GM19351 (cell line): ENCODE measurements at regions not wholly inside any gene's neighbourhood (a gene's known extent, or its start where the extent isn't known, plus 50 kb on each side); places are given as distances from the start of the nearest gene placed in this dataset.
"Not testable (repeated sequence)": the region's sequence is repeated elsewhere in the genome, so short reads cannot be mapped to it uniquely, and the experiment has no call there.

Experiments
- ATAC-seq: cut with Tn5 transposase; IDR thresholded peaks from one replicate; pipeline ENCODE4 v1.9.1; 2021; ENCODE audit warnings: mild to moderate bottlenecking, moderate library complexity; ENCODE audit not compliant: unreplicated experiment

- no peak for ATAC-seq
Measured at GRCh38 chr4:158122501-158122900, 50.3 kb downstream of the GASK1B start.

DNA sequence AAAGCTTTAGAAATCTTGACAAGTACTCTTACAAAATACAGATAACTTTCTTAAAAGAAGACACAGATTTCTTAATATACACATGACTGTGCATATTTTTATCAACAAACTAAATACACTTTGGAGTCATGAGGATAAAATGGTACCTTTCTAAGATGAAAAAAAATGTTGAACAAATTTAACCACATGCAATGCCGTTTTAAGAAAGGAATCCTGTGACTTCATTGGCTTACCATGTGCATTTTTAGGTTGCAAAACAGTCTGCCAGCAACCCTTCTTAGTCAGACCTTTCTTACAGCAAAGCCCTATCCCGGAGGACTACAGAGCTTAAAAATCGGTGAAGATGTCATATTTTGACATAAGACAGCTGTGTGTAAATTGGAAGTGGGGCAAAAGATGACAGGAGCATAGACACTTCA is 51.7 kb downstream of the GASK1B start:
- ATAC-seq, result no peak

GRCh38 chr4:158120645-158121151 is 52.1 kb downstream of the GASK1B start:
- not testable (repeated sequence) for ATAC-seq

GRCh38 chr4:158112611-158113010 is 60.2 kb downstream of the GASK1B start:
- no peak for ATAC-seq

DNA sequence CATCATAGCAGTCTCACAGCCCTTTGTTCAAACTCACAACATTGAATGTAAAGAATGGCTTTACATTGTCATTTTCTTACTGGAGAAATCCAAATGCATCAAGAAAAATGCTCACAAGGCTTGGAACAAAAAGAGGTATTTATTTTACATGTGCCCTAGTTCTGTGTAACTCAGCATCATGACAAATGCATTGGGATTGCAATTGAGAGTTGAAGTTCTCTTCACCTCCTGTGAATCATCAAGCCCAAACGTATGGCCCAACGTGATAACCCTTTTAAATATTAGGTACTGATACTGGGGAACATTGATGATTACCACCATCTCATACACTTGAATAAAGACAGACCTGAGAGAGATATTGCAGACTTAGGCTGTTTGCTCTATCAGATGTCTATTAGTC is 61.6 kb downstream of the GASK1B start:
- no peak for ATAC-seq

GRCh38 chr4:158102904-158103303 is 69.9 kb downstream of the GASK1B start:
- no peak for ATAC-seq

GRCh38 chr4:158099686-158100085 is 73.1 kb downstream of the GASK1B start:
- no peak for ATAC-seq

GRCh38 chr4:158098802-158099201 is 74.0 kb downstream of the GASK1B start:
- no peak for ATAC-seq

DNA sequence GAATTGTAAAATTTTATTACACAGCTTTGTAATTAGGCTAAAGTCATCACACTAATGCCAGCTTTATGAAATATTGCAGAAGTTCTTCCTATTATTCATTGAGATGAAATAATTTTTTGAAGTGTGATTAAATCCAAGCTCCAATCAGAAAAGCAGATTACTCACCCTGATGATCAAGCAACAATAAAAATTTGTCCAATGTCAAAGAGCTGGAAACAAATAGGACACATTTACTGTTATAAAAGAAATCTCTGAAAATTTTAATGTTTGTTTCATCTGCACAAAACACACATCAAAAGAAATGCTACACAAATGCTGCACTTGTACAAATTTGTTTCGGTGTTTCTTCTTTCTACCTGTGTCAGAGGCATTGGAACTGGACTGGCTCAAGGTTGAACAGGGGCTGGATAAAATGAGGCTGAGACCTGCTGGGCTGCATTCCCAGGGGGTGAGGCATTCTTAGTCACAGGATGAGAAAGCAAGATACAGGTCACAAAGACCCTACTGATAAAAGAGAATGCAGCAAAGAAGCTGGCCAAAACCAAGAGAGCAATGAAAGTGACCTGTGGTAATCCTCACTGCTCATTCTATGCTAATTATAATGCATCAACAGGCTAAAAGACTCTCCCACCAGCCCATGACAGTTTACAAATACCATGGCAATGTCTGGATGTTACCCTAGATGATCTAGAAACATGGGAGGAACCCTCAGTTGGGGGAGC is 78.3 kb downstream of the GASK1B start:
- ATAC-seq, result no peak

- no peak for ATAC-seq
Measured at GRCh38 chr4:158090323-158090722, 82.5 kb downstream of the GASK1B start.

DNA sequence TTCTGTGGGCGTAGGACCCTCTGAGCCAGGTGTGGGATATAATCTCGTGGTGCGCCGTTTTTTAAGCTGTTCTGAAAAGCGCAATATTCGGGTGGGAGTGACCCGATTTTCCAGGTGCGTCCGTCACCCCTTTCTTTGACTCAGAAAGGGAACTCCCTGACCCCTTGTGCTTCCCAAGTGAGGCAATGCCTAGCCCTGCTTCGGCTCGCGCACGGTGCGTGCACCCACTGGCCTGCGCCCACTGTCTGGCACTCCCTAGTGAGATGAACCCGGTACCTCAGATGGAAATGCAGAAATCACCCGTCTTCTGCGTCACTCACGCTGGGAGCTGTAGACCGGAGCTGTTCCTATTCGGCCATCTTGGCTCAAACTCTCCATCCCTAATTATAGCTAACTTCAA is 82.9 kb downstream of the GASK1B start:
- not testable (repeated sequence) for ATAC-seq

DNA sequence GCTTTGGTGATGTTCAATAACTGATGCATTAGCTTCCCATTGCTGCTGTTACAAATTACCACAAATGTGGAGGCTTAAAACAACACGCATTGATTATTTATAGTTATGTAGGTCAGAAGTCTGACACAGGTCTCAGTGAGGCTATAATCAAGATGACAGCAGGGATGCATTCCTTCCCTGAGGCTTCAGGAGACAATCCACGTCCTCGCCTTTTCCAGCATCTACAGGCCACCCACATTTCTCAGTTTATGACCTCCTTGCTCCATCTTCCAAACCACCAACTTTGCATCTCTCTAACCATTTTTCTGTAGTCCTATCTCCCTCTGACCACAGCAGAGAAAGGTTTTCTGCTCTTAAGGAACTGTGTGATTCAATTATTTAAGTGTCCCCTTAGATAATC is 92.5 kb downstream of the GASK1B start:
- no peak for ATAC-seq

- ATAC-seq, result no peak
Measured at GRCh38 chr4:158079661-158080060, 93.2 kb downstream of the GASK1B start.

- ATAC-seq, result no peak
Measured at GRCh38 chr4:158077835-158078234, 95.0 kb downstream of the GASK1B start.

DNA sequence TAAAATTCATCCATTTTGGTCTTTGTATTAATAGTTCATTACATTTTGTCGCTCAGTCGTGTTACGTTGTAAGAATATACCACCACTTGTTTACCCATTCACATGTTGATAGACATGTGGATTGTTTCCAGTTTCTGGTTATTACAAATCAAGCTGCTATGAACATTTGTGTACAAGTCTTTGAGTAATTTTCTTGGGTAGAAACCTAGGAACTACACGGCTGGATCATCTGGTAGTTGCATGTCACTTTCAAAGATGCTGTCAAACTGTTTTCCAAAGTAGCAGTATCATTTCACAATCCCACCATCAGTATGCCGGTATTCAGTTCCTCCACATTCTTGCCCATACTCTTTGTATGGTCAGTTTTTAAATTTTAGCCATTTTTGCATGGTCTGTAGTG is 98.0 kb downstream of the GASK1B start:
- ATAC-seq, result no peak

DNA sequence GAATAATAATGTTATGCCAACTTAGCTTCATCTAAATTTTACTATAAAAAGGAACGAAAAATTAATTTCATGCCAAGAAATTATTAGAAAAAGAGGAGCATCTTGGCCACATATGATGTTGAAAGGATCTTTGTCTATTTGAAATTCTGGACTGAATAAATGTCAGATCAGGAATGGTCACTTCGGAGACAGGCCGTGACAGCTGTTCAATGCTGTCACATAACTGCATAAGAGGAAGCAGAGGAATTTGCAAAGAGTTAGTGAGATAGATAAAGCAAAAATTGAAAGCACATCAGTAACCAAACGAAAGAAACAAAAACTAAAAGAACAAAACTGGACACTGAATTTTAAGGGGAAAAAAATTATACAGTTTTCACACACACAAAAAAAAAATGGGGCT is 100.9 kb downstream of the GASK1B start:
- no peak for ATAC-seq

DNA sequence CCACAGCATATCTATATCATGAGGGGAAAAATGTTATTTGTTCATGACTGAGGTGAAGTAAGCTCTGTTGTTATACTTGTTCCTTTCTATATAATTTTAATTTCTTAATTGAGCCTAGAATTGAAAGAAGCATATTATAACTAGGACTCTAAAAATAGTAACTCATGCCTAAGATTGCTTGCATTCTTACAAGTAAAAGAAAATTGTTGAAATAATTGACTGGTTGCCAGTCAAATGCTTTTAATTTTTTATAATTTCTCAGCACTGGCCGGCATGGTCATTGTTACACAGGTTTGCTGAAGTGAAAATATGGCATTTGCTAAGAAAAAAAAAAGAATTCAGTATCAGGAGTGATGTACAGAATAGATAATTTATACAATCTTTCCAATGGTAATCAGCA is 104.8 kb downstream of the GASK1B start:
- ATAC-seq, result no peak

DNA sequence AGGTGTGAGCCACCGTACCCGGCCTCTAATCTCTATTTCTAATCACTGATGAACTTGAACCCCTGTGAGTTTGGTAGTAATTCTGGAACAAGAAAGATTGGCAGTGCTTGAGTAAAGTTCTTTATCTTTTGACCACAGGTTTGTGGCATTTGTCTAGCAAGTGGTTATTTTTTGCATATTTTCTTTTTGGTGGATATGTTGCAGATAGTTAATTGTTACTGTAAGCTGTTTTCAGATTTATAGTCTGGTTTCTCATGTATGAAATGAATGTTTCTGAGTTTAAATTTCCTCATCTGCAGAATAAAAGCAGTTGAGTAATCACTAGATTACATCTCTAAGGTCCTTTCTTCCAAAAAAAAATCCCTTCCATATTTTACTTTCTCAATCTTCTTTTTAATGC is 105.2 kb downstream of the GASK1B start:
- no peak for ATAC-seq

- no peak for ATAC-seq
Measured at GRCh38 chr4:158065603-158066002, 107.2 kb downstream of the GASK1B start.

DNA sequence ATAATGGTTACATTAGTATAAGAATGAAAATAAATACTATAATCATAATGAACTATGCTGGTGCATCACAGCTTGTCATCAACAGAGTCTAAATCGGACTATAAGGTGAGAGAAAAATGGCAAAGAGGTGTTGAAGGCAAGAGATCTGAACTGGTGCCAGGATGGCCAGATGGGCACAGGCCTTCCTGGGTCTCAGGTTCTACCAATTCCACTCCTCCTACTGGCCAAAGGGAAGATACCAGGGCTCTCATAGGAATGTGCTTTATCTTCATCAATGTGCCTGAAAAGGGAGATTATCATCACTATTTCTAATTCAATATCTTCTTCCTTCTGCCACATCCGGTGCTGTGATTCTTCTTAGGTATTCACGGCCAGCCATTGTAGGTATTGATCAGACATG is 107.6 kb downstream of the GASK1B start:
- no peak for ATAC-seq

DNA sequence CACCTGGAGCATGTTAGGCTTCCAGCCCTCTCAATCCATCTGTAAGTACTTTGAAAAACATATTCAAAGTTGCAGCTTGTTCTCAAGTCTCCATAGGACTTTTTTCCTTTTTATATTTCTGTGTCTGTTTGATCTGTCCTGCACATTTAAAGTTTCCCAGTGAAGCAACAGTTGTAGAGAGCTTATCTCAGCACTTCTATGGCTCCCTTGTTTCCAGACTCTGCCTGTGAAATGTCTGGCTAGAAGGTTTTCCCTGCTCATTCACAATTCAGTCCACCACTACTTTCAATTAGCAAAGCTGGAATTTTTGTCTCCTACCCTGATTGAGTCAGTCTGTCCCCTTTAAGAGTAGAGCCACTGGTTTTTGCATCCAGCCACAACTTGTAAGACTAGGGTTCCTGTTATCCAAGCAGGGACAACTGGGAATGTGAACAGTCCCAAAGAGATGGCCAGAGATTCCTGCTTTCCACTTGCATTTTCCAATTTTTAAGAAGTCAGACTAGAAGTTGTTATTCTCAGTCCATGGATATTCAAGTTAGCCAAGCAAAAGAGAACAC is 116.1 kb downstream of the GASK1B start:
- ATAC-seq, result no peak

DNA sequence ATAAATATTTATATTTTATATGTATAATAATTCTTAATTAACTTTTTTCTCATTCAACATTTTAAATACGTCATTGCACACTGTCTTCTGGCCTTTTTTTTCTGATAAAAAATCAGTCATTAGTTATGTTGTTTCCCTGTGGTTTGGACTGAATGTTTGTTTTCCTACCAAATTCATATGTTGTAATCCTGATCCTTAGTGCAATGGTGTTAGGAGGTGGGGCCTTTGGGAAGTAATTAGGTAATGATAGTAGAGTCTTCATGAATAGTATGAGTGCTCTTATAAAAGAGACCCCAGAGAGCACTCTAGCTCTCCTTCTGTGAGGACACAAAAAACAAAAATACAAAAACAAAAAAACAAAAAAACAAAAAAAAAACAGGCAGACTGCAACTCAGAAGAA is 117.2 kb downstream of the GASK1B start:
- ATAC-seq, result no peak

GRCh38 chr4:158053801-158054200 is 119.0 kb downstream of the GASK1B start:
- no peak for ATAC-seq
